ENCODE measurements at regions not wholly inside any gene's neighbourhood (a gene's known extent, or its start where the extent isn't known, plus 50 kb on each side); places are given as distances from the start of the nearest gene placed in this dataset.

DNA sequence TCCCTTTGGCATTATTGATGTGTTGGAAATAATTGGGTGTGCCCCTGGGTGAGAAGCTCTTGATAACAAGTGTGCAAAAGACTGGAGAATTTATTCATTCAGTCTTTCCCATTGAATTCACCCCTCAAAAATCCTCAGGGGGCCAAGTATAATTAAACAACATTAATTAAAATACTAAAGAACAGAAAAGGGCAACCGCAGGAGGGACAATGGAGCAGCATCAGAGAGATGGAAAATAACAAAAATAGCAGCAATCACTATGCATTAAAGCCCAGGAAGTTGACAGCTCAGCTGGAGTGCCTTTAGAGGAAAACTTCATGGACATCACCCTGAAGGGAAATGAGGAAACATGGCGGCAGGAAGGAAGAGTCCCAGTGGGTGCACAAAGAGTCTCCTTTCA, 227.6 kb downstream of the MINAR1 start:
- in situ Hi-C loops (cut with HindIII; ENCODE audit: low pct_unique_long_range_greater_than_20kb, low sequenced_read_pairs) = no loop called here
- no peak for TF ChIP-seq JUND (IDR thresholded peaks at IDR 0.05; ENCODE audit: low read depth)
- DNase-seq (ENCODE audit: low read depth in 1 of 2, low spot score in 1 of 2) = no peak

DNA sequence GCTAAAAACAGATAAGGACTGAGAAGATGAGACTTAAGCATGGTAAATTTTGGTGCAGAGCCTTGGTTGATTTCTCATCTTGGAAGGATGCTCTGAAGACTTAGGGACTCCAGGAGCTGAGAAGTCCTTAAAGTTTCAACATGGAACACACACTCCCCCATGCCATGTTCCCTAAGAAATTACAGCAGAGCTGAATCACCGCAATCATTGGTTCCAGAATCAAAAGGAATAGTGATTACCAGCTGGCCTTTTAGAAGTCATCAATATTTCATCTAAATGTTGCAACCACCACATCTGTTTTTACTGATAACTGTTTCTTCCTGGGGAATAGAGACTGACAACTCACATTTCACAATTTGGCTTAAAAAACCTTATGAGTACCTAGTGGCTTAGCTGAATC, 229.3 kb downstream of the MINAR1 start:
- no peak for TF ChIP-seq JUND (IDR thresholded peaks at IDR 0.05; ENCODE audit: low read depth)
- in situ Hi-C loops (cut with HindIII; ENCODE audit: low pct_unique_long_range_greater_than_20kb, low sequenced_read_pairs) = no loop called here
- no peak for DNase-seq (ENCODE audit: low read depth in 1 of 2, low spot score in 1 of 2)

DNA sequence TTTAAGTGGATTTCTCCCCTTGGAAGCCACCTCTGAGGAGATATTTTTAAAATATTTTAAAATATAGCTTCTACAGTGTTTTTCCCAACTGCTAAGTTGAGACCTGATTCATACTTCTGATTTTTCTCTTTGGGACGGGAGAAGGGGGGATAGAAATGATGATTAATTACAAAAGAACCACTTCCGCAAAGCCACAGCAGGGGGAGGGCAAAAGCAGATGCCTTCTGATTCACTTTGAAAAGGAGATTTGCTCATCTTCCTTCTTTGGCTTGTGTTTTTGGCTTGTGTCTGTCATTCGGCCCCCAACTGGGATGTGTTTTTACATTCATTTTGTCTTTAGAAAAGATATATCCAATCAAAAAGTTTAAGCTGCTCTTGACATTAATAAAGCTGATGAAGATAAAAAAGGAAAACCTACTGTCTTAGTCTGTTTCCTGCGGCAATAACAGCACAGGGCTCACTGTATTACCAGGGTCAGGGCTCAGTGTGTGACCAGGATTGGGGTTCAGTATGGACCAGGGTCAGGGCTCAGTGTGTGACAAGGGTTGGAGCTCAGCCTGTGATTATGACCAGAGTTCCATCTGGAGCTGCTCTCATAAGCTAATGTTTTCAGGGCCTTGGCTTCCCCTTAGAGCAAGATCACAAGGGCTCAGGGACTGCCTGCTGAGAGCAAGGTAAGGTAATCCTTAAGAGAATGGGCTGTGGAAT, 223.2 kb downstream of the MTHFS start:
- in situ Hi-C loops (cut with HindIII; ENCODE audit: low pct_unique_long_range_greater_than_20kb, low sequenced_read_pairs) = no loop called here
- DNase-seq (ENCODE audit: low read depth in 1 of 2, low spot score in 1 of 2) = no peak
- no peak for TF ChIP-seq JUND (IDR thresholded peaks at IDR 0.05; ENCODE audit: low read depth)

DNA sequence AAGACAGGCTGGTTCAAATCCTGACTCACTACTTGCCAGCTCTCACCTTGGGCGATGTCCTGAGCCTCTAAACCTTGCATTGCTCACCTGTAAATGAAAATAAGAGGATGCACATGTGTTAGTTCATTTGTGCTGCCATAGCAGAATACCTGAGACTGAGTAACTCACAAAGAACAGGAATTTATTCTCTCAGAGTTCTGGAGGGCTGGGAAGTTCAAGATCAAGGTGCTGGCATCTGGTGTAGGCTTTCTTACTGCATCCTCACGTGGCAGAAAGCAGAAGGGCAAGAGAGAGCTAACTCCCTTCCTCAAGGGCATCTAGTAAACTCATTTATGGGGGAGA, 222.7 kb downstream of the MTHFS start:
- no peak for DNase-seq (ENCODE audit: low read depth in 1 of 2, low spot score in 1 of 2)
- in situ Hi-C loops (cut with HindIII; ENCODE audit: low pct_unique_long_range_greater_than_20kb, low sequenced_read_pairs) = no loop called here
- TF ChIP-seq JUND (IDR thresholded peaks at IDR 0.05; ENCODE audit: low read depth) = no peak

DNA sequence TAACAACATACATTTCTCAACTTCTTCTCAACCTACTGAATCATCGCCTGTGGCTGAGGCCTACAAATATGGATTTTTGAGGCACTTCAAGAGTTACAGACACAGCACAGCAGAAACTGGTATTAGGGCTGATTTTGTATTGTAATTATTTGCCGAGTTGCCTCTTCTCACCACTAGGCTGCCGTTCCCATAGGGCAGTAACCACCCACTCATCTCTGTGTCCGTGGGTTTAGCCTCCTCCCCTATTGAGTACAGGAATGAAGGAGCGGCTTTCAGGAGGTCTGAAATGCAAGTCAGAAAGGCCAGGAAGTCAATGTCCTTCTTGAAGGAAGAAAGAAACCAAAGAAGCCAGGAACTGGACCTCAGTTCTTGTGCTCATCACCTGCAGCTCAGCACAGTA, 220.8 kb downstream of the MTHFS start:
- TF ChIP-seq JUND (IDR thresholded peaks at IDR 0.05; ENCODE audit: low read depth) = no peak
- in situ Hi-C loops (cut with HindIII; ENCODE audit: low pct_unique_long_range_greater_than_20kb, low sequenced_read_pairs) = no loop called here
- no peak for DNase-seq (ENCODE audit: low read depth in 1 of 2, low spot score in 1 of 2)

DNA sequence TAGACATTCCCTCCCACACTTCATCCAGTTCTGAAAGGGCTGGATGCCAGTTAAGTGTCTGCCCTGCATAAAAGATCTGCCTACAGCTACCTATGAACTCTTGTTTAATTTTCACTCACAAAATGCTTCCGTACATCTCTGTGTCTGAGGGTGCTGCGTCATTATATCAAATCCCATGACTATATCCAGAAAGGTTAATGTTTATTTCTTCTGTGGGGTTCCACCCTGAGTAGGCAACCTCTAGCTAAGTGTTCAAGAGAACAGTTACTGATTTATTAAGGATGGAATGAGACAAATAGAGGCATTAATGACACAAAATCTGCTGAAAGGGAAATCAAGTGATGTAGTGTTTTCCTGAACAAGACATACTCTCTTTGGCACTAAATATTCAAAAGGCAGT, 220.2 kb downstream of the MTHFS start:
- TF ChIP-seq JUND (IDR thresholded peaks at IDR 0.05; ENCODE audit: low read depth) = no peak
- in situ Hi-C loops (cut with HindIII; ENCODE audit: low pct_unique_long_range_greater_than_20kb, low sequenced_read_pairs) = no loop called here
- no peak for DNase-seq (ENCODE audit: low read depth in 1 of 2, low spot score in 1 of 2)

DNA sequence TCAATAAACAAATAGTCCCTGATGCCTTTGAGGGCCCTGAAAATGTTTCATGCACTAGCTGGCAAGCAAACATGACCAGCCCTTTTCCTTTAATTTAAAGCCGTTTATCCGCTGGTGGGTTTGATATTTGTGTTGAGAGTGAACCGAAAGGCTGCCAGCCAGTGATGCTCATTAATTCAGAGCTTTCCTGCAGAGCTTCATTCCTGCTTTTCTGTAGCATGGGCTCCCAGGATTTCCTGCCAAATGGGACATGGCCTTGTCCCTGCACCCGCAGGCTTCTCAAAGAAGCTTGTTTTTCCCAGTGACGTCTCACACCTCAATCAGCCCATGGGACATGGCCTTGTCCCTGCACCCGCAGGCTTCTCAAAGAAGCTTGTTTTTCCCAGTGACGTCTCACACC, 219.6 kb downstream of the MTHFS start:
- DNase-seq (ENCODE audit: low read depth in 1 of 2, low spot score in 1 of 2) = no peak
- TF ChIP-seq JUND (IDR thresholded peaks at IDR 0.05; ENCODE audit: low read depth) = no peak
- in situ Hi-C loops (cut with HindIII; ENCODE audit: low pct_unique_long_range_greater_than_20kb, low sequenced_read_pairs) = no loop called here

DNA sequence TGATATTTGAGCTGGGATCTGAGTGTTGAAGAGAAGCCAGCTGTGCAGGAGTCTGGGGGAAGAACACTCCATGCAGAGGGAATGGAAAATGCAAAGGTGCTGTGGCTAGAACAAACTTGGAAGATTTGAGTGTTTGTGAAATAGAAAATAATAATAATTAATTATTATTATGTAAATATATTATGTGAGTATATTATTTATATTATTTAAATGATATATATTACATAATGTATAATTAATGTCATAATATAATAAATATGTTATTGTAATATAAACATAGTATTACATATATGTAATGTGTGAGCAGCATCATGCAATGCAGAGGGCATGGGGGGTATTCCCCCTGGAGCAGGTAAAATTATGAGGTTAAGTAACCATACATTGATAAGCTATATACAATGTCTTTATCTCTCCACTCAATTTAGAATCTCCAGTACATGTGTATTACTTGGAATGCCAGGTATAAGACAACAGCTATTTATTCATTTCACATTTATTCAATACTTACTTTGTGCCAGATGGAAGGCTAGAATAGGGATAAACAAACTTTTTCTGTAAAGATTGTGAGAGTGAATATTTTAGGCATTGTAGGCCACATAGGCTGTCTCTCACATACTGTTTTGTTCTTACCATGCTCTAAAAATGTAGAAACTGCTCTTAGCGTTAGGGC, 218.6 kb downstream of the MTHFS start:
- no peak for TF ChIP-seq JUND (IDR thresholded peaks at IDR 0.05; ENCODE audit: low read depth)
- DNase-seq (ENCODE audit: low read depth in 1 of 2, low spot score in 1 of 2) = no peak
- in situ Hi-C loops (cut with HindIII; ENCODE audit: low pct_unique_long_range_greater_than_20kb, low sequenced_read_pairs) = no loop called here

DNA sequence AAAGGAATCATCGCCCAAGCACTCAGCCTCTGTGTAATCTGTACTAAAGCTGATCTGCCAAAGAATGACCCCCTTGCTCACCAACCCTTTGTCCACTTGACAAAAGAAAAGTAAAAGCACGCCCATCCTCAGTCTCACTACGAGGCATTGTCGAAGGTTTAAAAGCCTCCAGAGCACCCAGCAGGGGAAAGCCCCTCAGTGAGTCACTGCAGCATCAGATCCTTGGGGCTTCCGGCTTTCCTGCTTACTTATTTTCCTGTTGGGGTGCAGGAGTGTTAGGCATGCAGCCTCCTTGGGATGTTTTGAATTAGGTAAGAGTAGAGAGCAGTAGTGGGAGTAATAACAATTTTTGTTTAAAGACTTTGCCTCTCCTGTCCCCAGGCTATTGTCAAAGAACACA, 216.1 kb downstream of the MTHFS start:
- DNase-seq (ENCODE audit: low read depth in 1 of 2, low spot score in 1 of 2) = peak in 1 of 2 experiments; percentile 6
- in situ Hi-C loops (cut with HindIII; ENCODE audit: low pct_unique_long_range_greater_than_20kb, low sequenced_read_pairs) = no loop called here
- no peak for TF ChIP-seq JUND (IDR thresholded peaks at IDR 0.05; ENCODE audit: low read depth)

DNA sequence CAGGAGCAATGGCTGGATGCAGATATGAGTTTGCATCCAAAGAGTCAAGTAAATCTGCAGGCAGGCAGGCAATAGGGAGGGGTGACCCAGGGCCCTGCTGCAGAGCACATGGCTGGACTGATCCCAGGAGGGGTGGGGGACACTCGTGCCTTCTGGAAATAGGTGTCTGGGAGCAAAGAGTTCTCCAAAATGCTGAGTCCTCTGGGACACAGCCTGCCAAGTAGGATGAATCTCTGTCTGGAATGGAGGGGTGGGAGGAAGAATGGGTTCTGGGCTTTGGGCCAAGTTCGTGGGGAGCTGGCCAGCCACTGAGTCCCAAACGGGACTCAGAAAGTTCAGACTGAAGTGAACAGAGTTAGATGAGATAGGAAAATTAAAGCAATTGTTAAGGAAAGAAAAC, 214.5 kb downstream of the MTHFS start:
- TF ChIP-seq JUND (IDR thresholded peaks at IDR 0.05; ENCODE audit: low read depth) = no peak
- no peak for DNase-seq (ENCODE audit: low read depth in 1 of 2, low spot score in 1 of 2)
- in situ Hi-C loops (cut with HindIII; ENCODE audit: low pct_unique_long_range_greater_than_20kb, low sequenced_read_pairs) = no loop called here

DNA sequence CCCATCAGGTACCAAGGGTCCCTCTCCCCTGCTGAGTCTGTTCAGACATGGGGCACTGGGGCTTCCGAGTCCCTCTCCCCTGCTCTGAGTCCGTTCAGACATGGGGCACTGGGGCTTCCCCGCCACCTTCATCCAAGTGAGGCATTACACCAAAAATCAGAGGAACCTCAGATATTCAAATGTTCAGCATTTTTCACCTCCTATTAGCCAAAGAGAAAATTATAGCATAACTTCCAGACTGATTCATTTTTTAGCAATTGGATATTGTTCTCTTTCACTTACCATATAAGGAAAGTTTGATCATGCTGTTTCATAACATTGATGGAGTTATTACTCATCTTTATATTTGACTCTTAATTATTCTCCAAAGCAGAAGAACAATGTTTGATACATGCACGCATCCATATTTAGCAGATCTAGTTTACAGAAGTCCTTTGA, 213.9 kb downstream of the MTHFS start:
- in situ Hi-C loops (cut with HindIII; ENCODE audit: low pct_unique_long_range_greater_than_20kb, low sequenced_read_pairs) = no loop called here
- TF ChIP-seq JUND (IDR thresholded peaks at IDR 0.05; ENCODE audit: low read depth) = no peak
- DNase-seq (ENCODE audit: low read depth in 1 of 2, low spot score in 1 of 2) = no peak

DNA sequence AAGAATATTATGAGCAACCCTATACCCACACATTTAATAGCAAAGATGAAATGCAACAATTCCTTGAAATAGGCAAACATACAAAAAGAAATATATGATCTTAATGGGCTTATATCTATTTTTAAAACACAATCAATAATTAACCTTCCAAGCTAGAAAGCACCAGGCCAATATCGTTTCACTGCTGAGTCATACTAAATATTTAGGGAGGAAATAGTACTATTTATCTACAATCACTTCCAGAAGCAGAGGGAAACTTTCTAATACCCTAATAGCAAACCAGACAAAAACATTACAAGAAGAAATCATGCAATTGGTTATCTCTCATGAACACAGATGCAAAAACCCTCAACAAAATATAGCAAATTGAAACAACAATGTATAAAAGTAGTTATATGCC, 207.8 kb downstream of the MTHFS start:
- no peak for DNase-seq (ENCODE audit: low read depth in 1 of 2, low spot score in 1 of 2)
- no peak for TF ChIP-seq JUND (IDR thresholded peaks at IDR 0.05; ENCODE audit: low read depth)
- in situ Hi-C loops (cut with HindIII; ENCODE audit: low pct_unique_long_range_greater_than_20kb, low sequenced_read_pairs) = no loop called here

DNA sequence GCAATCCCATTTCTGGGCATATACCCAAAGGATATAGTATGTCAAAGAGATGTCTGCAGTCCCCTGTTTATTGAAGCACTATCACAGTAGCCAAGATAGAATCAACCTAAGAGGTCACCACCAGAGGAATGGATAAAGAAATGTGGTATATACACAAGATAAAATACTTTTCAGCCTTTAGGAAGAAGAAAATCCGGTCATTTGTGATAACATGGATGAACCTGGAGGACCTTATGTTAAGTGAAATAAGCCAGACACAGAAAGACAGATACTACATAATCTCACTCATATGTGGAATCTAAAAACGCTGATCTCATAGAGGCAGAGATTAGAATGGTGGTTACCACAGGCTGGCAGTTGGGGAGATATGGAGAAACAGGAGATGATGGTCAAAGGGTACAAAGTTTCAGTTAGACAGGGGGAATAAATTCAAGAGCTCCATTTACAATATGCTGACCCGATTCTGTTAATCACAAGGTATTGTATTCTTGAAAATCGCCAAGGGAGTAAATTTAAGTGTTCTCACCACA, 195.8 kb downstream of the MTHFS start:
- in situ Hi-C loops (cut with HindIII; ENCODE audit: low pct_unique_long_range_greater_than_20kb, low sequenced_read_pairs) = no loop called here
- TF ChIP-seq JUND (IDR thresholded peaks at IDR 0.05; ENCODE audit: low read depth) = no peak
- no peak for DNase-seq (ENCODE audit: low read depth in 1 of 2, low spot score in 1 of 2)
